ENCODE measurements at regions not wholly inside any gene's neighbourhood (a gene's known extent, or its start where the extent isn't known, plus 50 kb on each side); places are given as distances from the start of the nearest gene placed in this dataset.

- no peak overlapping the region for H2AFZ ChIP-seq (ENCODE audit: low read length)
- no peaks in the 10 kb centered on the region for H3K4me1 ChIP-seq (ENCODE audit: low read length)
- no peaks in the 10 kb centered on the region for H3K36me3 ChIP-seq (replicated peaks; ENCODE audit: insufficient read depth, low read length)
- no peak overlapping the region for H3K27ac ChIP-seq (ENCODE audit: low read length)
- no peak for TF ChIP-seq EZH2 (optimal IDR thresholded peaks at IDR 0.05; ENCODE audit: low read depth, low read length)
- TF ChIP-seq, protein P1, sequence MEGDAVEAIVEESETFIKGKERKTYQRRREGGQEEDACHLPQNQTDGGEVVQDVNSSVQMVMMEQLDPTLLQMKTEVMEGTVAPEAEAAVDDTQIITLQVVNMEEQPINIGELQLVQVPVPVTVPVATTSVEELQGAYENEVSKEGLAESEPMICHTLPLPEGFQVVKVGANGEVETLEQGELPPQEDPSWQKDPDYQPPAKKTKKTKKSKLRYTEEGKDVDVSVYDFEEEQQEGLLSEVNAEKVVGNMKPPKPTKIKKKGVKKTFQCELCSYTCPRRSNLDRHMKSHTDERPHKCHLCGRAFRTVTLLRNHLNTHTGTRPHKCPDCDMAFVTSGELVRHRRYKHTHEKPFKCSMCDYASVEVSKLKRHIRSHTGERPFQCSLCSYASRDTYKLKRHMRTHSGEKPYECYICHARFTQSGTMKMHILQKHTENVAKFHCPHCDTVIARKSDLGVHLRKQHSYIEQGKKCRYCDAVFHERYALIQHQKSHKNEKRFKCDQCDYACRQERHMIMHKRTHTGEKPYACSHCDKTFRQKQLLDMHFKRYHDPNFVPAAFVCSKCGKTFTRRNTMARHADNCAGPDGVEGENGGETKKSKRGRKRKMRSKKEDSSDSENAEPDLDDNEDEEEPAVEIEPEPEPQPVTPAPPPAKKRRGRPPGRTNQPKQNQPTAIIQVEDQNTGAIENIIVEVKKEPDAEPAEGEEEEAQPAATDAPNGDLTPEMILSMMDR (IDR thresholded peaks at IDR 0.05; ENCODE audit: low read length) = no peak
- TF ChIP-seq EZH2phosphoT487 (IDR thresholded peaks at IDR 0.05; ENCODE audit: low read length) = no peak
- H3K4me3 ChIP-seq (ENCODE audit: low read length) = no peak overlapping the region
- H3K4me2 ChIP-seq (ENCODE audit: low read depth, low read length) = no peak overlapping the region
- H3K27me3 ChIP-seq (replicated peaks; ENCODE audit: insufficient read depth, low read length) = no peaks in the 10 kb centered on the region
- no peak overlapping the region for H3K9ac ChIP-seq (ENCODE audit: low read length)
- no peak for DNase-seq
- no peaks in the 10 kb centered on the region; the same call in 1 of the 2 replicates for H3K9me3 ChIP-seq (replicated peaks; ENCODE audit: insufficient read depth, low read length)
- no peaks in the 10 kb centered on the region for H4K20me1 ChIP-seq (ENCODE audit: insufficient read depth, low read length)
- no peaks in the 10 kb centered on the region for H3F3A ChIP-seq (ENCODE audit: insufficient read depth, low read length)
- no peaks in the 10 kb centered on the region for H3K79me2 ChIP-seq (ENCODE audit: low read length)
- H3K9me2 ChIP-seq (replicated peaks; ENCODE audit: insufficient read depth, low read length) = no peaks in the 10 kb centered on the region
Observed at GRCh38 chr9:38250279-38251035, 142.0 kb upstream of the ALDH1B1 start.

- Histone ChIP-seq H3K9ac (ENCODE audit: low read length) (no peak overlapping the region), H3K4me1 (ENCODE audit: low read length) (no peaks in the 10 kb centered on the region), H3K27me3 (replicated peaks; ENCODE audit: insufficient read depth, low read length) (no peaks in the 10 kb centered on the region), H2AFZ (ENCODE audit: low read length) (no peak overlapping the region), H3F3A (ENCODE audit: insufficient read depth, low read length) (no peaks in the 10 kb centered on the region), H3K36me3 (replicated peaks; ENCODE audit: insufficient read depth, low read length) (no peaks in the 10 kb centered on the region), H4K20me1 (ENCODE audit: insufficient read depth, low read length) (no peaks in the 10 kb centered on the region), H3K4me2 (ENCODE audit: low read depth, low read length) (no peak overlapping the region), H3K27ac (ENCODE audit: low read length) (no peak overlapping the region), H3K9me3 (replicated peaks; ENCODE audit: insufficient read depth, low read length) (no peaks in the 10 kb centered on the region; the same call in 1 of the 2 replicates), H3K79me2 (ENCODE audit: low read length) (no peaks in the 10 kb centered on the region), H3K9me2 (replicated peaks; ENCODE audit: insufficient read depth, low read length) (no peaks in the 10 kb centered on the region), H3K4me3 (ENCODE audit: low read length) (no peak overlapping the region)
- TF ChIP-seq EZH2 (optimal IDR thresholded peaks at IDR 0.05; ENCODE audit: low read depth, low read length) (no peak), EZH2phosphoT487 (IDR thresholded peaks at IDR 0.05; ENCODE audit: low read length) (no peak)
- TF ChIP-seq, protein P1 (IDR thresholded peaks at IDR 0.05; ENCODE audit: low read length) = no peak
- DNase-seq = no peak
Observed at GRCh38 chr9:38249587-38250210, 142.8 kb upstream of the ALDH1B1 start.

- Histone ChIP-seq H3K36me3 (replicated peaks; ENCODE audit: insufficient read depth, low read length) (no peaks in the 10 kb centered on the region), H3K27me3 (replicated peaks; ENCODE audit: insufficient read depth, low read length) (no peaks in the 10 kb centered on the region), H3F3A (ENCODE audit: insufficient read depth, low read length) (no peaks in the 10 kb centered on the region), H3K9me3 (replicated peaks; ENCODE audit: insufficient read depth, low read length) (no peaks in the 10 kb centered on the region; the same call in 1 of the 2 replicates), H3K4me1 (ENCODE audit: low read length) (no peaks in the 10 kb centered on the region), H3K9me2 (replicated peaks; ENCODE audit: insufficient read depth, low read length) (no peaks in the 10 kb centered on the region), H3K4me3 (ENCODE audit: low read length) (no peak overlapping the region), H3K79me2 (ENCODE audit: low read length) (no peaks in the 10 kb centered on the region), H3K9ac (ENCODE audit: low read length) (no peak overlapping the region), H3K4me2 (ENCODE audit: low read depth, low read length) (no peak overlapping the region), H3K27ac (ENCODE audit: low read length) (no peak overlapping the region), H2AFZ (ENCODE audit: low read length) (no peak overlapping the region), H4K20me1 (ENCODE audit: insufficient read depth, low read length) (no peaks in the 10 kb centered on the region)
- no peak for DNase-seq
- TF ChIP-seq EZH2phosphoT487 (IDR thresholded peaks at IDR 0.05; ENCODE audit: low read length) (no peak), EZH2 (optimal IDR thresholded peaks at IDR 0.05; ENCODE audit: low read depth, low read length) (no peak)
- TF ChIP-seq, protein P1 (IDR thresholded peaks at IDR 0.05; ENCODE audit: low read length) = no peak
Observed at GRCh38 chr9:38249049-38249448, 143.5 kb upstream of the ALDH1B1 start.

Measured in MM.1S (cell line).